Osteoblast (primary cell): ENCODE measurements at regions not wholly inside any gene's neighbourhood (a gene's known extent, or its start where the extent isn't known, plus 50 kb on each side); places are given as distances from the start of the nearest gene placed in this dataset.

Source experiments
- DNase-seq: peaks from one replicate; pipeline ENCODE4 v3.0.0; 2011; ENCODE audit warnings: low spot score, mixed read lengths; ENCODE audit not compliant: insufficient read length; ENCODE audit errors: missing footprints
- H2AFZ ChIP-seq: 2 replicates; pipeline ENCODE4 v1.6.0; 2011; ENCODE audit warnings: mild to moderate bottlenecking, low read length
- H3K27ac ChIP-seq: 2 replicates; pipeline ENCODE4 v1.5.1; 2011; ENCODE audit warnings: mild to moderate bottlenecking, low read depth, low read length, moderate library complexity
- H3K27me3 ChIP-seq: 2 replicates; pipeline ENCODE4 v1.6.0; 2012; ENCODE audit warnings: mild to moderate bottlenecking, control low read depth, inconsistent platforms, low read length, moderate library complexity; ENCODE audit not compliant: insufficient read depth
- H3K36me3 ChIP-seq: 2 replicates; pipeline ENCODE4 v1.5.1; 2011; ENCODE audit warnings: mild to moderate bottlenecking, low read length, control low read depth, moderate library complexity; ENCODE audit not compliant: insufficient read depth
- H3K4me1 ChIP-seq: 2 replicates; pipeline ENCODE4 v1.5.1; 2011; ENCODE audit warnings: mild to moderate bottlenecking, low read length, control low read depth, moderate library complexity; ENCODE audit not compliant: insufficient read depth
- H3K4me2 ChIP-seq: 2 replicates; pipeline ENCODE4 v1.6.0; 2011; ENCODE audit warnings: mild to moderate bottlenecking, low read length; ENCODE audit not compliant: insufficient read depth
- H3K4me3 ChIP-seq: fragments of 200-600 bp; sonication (generic); 3 replicates; pipeline ENCODE4 v1.5.1; 2012; ENCODE audit warnings: mild to moderate bottlenecking, low read length, inconsistent platforms; ENCODE audit not compliant: insufficient read depth
- H3K79me2 ChIP-seq: 2 replicates; pipeline ENCODE4 v1.6.0; 2012; ENCODE audit warnings: mild to moderate bottlenecking, low read length, control low read depth, inconsistent platforms; ENCODE audit not compliant: insufficient read depth
- H3K9me3 ChIP-seq: 2 replicates; pipeline ENCODE4 v1.5.1; 2011; ENCODE audit warnings: low read depth, low read length, control low read depth
- H4K20me1 ChIP-seq: 2 replicates; pipeline ENCODE4 v1.6.0; 2012; ENCODE audit warnings: mild to moderate bottlenecking, low read length, control low read depth; ENCODE audit not compliant: insufficient read depth
- TF ChIP-seq, protein P1 (sequence below): IDR thresholded peaks from 2 replicates; pipeline ENCODE4 v1.5.1; 2011; ENCODE audit warnings: mild to moderate bottlenecking, low read depth, low read length, moderate library complexity; ENCODE audit errors: extremely low read depth

DNA sequence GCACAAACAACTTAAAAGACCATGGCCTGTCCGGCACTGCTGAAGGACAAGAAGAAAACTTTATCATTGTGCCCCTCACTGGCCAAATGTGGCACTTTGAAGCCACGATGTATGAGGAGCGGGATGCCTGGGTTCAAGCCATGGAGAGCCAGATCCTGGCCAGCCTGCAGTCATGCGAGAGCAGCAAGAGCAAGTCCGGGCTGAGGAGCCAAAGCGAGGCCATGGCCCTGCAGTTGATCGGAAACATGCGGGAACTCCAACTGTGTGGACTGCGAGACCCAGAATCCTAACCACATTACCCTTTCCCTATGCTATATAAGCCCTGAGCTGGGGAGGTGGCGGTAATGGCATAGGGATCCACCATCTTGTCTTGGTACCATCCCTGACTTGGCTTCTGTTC is 497.9 kb downstream of the ANXA1 start:
- Histone ChIP-seq H3K4me3 (no peak overlapping the region), H3K4me2 (no peak overlapping the region), H3K79me2 (no peaks in the 10 kb centered on the region), H3K36me3 (no peaks in the 10 kb centered on the region), H3K4me1 (no peaks in the 10 kb centered on the region), H3K27ac (no peak overlapping the region), H3K27me3 (no peaks in the 10 kb centered on the region), H4K20me1 (no peaks in the 10 kb centered on the region), H2AFZ (no peak overlapping the region), H3K9me3 (no peaks in the 10 kb centered on the region)
- DNase-seq: no peak
- TF ChIP-seq, protein P1, sequence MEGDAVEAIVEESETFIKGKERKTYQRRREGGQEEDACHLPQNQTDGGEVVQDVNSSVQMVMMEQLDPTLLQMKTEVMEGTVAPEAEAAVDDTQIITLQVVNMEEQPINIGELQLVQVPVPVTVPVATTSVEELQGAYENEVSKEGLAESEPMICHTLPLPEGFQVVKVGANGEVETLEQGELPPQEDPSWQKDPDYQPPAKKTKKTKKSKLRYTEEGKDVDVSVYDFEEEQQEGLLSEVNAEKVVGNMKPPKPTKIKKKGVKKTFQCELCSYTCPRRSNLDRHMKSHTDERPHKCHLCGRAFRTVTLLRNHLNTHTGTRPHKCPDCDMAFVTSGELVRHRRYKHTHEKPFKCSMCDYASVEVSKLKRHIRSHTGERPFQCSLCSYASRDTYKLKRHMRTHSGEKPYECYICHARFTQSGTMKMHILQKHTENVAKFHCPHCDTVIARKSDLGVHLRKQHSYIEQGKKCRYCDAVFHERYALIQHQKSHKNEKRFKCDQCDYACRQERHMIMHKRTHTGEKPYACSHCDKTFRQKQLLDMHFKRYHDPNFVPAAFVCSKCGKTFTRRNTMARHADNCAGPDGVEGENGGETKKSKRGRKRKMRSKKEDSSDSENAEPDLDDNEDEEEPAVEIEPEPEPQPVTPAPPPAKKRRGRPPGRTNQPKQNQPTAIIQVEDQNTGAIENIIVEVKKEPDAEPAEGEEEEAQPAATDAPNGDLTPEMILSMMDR: no peak

DNA sequence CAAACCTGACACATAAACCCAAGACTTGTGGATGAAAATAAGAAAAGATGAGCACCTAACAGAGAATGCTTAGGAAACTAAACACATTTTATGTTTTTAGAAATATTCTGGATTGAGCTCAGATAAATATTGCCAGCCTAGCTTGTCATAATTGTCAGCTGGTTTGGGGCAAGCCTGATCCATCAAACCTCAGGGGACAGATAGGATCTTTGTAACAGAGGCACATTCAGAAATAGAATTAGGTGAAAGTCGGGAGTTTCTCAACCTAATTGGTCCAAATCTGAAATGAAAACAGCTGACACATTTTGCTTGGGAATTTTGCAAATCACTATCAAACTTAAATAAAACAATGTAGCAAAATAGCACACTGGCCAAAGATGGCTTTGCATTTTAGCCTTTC is 503.7 kb downstream of the ANXA1 start:
- Histone ChIP-seq H3K4me1 (no peaks in the 10 kb centered on the region), H3K79me2 (no peaks in the 10 kb centered on the region), H3K4me2 (no peak overlapping the region), H3K9me3 (no peaks in the 10 kb centered on the region), H3K27ac (no peak overlapping the region), H3K27me3 (no peaks in the 10 kb centered on the region), H3K36me3 (no peaks in the 10 kb centered on the region), H4K20me1 (no peaks in the 10 kb centered on the region), H3K4me3 (no peak overlapping the region), H2AFZ (no peak overlapping the region)
- DNase-seq: no peak
- TF ChIP-seq, protein P1: no peak

DNA sequence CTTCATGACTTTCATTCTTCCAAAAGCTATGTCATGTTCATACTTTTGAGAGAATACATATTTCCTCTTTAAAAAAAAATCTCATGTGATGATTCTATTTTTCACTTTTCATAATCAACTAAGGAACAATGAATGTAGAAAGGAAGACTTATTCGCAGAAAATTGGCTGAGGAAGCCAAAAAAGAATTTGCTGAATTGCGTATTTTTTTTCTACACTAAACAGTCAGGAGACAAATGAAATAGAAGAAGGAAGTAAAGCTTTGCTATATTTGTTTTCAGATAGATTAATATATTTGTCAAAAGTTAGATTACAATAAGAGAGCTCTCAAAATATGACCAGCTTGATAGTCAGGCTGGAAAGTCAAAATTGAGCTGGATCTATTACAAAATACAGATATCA is 504.2 kb downstream of the ANXA1 start:
- Histone ChIP-seq H2AFZ (no peak overlapping the region), H3K27me3 (no peaks in the 10 kb centered on the region), H4K20me1 (no peaks in the 10 kb centered on the region), H3K9me3 (no peaks in the 10 kb centered on the region), H3K4me2 (no peak overlapping the region), H3K4me3 (no peak overlapping the region), H3K36me3 (no peaks in the 10 kb centered on the region), H3K4me1 (no peaks in the 10 kb centered on the region), H3K79me2 (no peaks in the 10 kb centered on the region), H3K27ac (no peak overlapping the region)
- TF ChIP-seq, protein P1: no peak
- DNase-seq: no peak

DNA sequence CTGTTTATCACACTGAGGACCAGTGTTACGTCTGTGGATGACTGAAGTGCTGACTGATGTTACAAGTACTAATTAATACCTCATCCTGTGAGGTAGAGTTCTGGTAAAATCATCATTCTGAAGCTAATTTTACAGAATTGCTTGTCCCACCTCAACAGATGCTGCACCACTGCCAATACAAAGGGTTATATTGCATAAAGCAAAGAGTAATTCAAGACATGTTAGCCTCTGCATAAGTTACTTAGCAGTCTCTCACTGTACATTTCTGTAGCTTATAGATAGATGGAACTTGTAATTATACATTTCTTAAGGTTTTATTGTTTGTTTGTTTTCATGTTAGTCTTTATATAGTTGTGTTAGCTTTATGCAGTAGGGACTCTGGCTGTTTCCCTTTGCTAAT is 513.6 kb downstream of the ANXA1 start:
- Histone ChIP-seq H3K79me2 (no peaks in the 10 kb centered on the region), H4K20me1 (no peaks in the 10 kb centered on the region)
- peak; percentile 5 for DNase-seq

More for the DNA sequence above, 513.6 kb downstream of the ANXA1 start:
- Histone ChIP-seq H3K27me3 (no peaks in the 10 kb centered on the region), H2AFZ (no peak overlapping the region), H3K36me3 (no peaks in the 10 kb centered on the region), H3K27ac (no peak overlapping the region), H3K4me3 (no peak overlapping the region), H3K9me3 (no peaks in the 10 kb centered on the region), H3K4me1 (no peaks in the 10 kb centered on the region), H3K4me2 (no peak overlapping the region)
- TF ChIP-seq, protein P1: no peak
